GM23338 (cell line): ENCODE measurements at regions not wholly inside any gene's neighbourhood (a gene's known extent, or its start where the extent isn't known, plus 50 kb on each side); places are given as distances from the start of the nearest gene placed in this dataset.

Source experiments
- ATAC-seq: fragments of 200-7000 bp; cut with Tn5 transposase; 3 replicates; pipeline ENCODE4 v1.9.1; 2020
- DNase-seq: peaks from one replicate; pipeline ENCODE4 v3.0.0-alpha.2; 2015; ENCODE audit warnings: low spot score
- H2AFZ ChIP-seq: fragments of 200-600 bp; sonication (generic); 2 replicates; pipeline ENCODE4 v1.8.0; 2016; ENCODE audit warnings: antibody characterized with exemption, mild to moderate bottlenecking, moderate library complexity
- H3F3A ChIP-seq: fragments of 200-600 bp; sonication (generic); replicated peaks from 2 replicates; pipeline ENCODE4 v1.8.0; 2017; ENCODE audit warnings: antibody characterized with exemption, mixed run types, low read depth
- H3K27ac ChIP-seq: fragments of 200-600 bp; sonication (generic); 2 replicates; pipeline ENCODE4 v1.6.1; 2016; ENCODE audit warnings: low read depth
- H3K27me3 ChIP-seq: fragments of 200-600 bp; sonication (generic); 2 replicates; pipeline ENCODE4 v1.8.0; 2016; ENCODE audit warnings: mild to moderate bottlenecking, mixed run types, moderate library complexity; ENCODE audit not compliant: insufficient read depth
- H3K36me3 ChIP-seq: fragments of 200-600 bp; sonication (generic); 2 replicates; pipeline ENCODE4 v1.8.0; 2016; ENCODE audit warnings: mild to moderate bottlenecking; ENCODE audit not compliant: insufficient read depth
- H3K4me1 ChIP-seq: fragments of 200-600 bp; sonication (generic); 2 replicates; pipeline ENCODE4 v1.8.0; 2016; ENCODE audit warnings: mild to moderate bottlenecking, moderate library complexity; ENCODE audit not compliant: insufficient read depth
- H3K4me2 ChIP-seq: fragments of 200-600 bp; sonication (generic); 2 replicates; pipeline ENCODE4 v1.7.1; 2017; ENCODE audit warnings: mixed run types
- H3K4me3 ChIP-seq: fragments of 200-600 bp; sonication (generic); 2 replicates; pipeline ENCODE4 v1.6.1; 2016; ENCODE audit warnings: mixed run types
- H3K79me2 ChIP-seq: fragments of 200-600 bp; sonication (generic); replicated peaks from 2 replicates; pipeline ENCODE4 v1.8.0; 2017; ENCODE audit warnings: mild to moderate bottlenecking; ENCODE audit not compliant: insufficient read depth
- H3K9me2 ChIP-seq: fragments of 200-600 bp; sonication (generic); 2 replicates; pipeline ENCODE4 v1.8.0; 2017; ENCODE audit not compliant: insufficient read depth
- H4K20me1 ChIP-seq: fragments of 200-600 bp; sonication (generic); replicated peaks from 2 replicates; pipeline ENCODE4 v1.8.0; 2017; ENCODE audit warnings: mild to moderate bottlenecking; ENCODE audit not compliant: insufficient read depth
- H3K27ac Mint-ChIP-seq: 2 replicates; pipeline ENCODE4 v1.8.0; 2020; ENCODE audit warnings: inconsistent platforms, mild to moderate bottlenecking, moderate library complexity, mixed read lengths
- H3K27me3 Mint-ChIP-seq: 3 replicates; pipeline ENCODE4 v1.8.0; 2022; ENCODE audit warnings: low read depth, mild to moderate bottlenecking, moderate library complexity, mixed read lengths, inconsistent platforms; ENCODE audit not compliant: insufficient read depth, poor library complexity
- H3K36me3 Mint-ChIP-seq: 3 replicates; pipeline ENCODE4 v1.8.0; 2021; ENCODE audit warnings: low read depth, mild to moderate bottlenecking, inconsistent platforms, moderate library complexity, mixed read lengths
- H3K4me1 Mint-ChIP-seq: 3 replicates; pipeline ENCODE4 v1.8.0; 2020; ENCODE audit warnings: mild to moderate bottlenecking, inconsistent platforms, mixed read lengths
- H3K4me3 Mint-ChIP-seq: 3 replicates; pipeline ENCODE4 v1.8.0; 2021; ENCODE audit warnings: moderate library complexity, mild to moderate bottlenecking, inconsistent platforms, mixed read lengths
- H3K9me3 Mint-ChIP-seq: 3 replicates; pipeline ENCODE4 v1.8.0; 2020; ENCODE audit warnings: moderate library complexity, mild to moderate bottlenecking, inconsistent platforms, mixed read lengths
- CREB1 ChIP-seq: fragments of 250-450 bp; sonication (Bioruptor Pico); IDR thresholded peaks from 2 replicates; pipeline ENCODE4 v1.5.0; 2020; ENCODE audit warnings: low read depth, mild to moderate bottlenecking, moderate library complexity
- CTCF ChIP-seq, 2 experiments: fragments of 200-600 bp in 1 of 2; sonication (generic) in 1 of 2; conservative IDR thresholded peaks; 2 replicates each; pipeline versions ENCODE4 v1.5.1 to v1.6.1; 2016 to 2017; ENCODE audit warnings: antibody characterized with exemption in 2 of 2, low read depth in 2 of 2, mild to moderate bottlenecking in 2 of 2, moderate library complexity in 1 of 2
- EZH2 ChIP-seq: fragments of 200-600 bp; sonication (generic); IDR thresholded peaks from one replicate; pipeline ENCODE4 v1.8.0; 2017; ENCODE audit warnings: antibody characterized with exemption, mild to moderate bottlenecking, low read depth; ENCODE audit not compliant: unreplicated experiment
- EZH2phosphoT487 ChIP-seq: fragments of 200-600 bp; sonication (generic); IDR thresholded peaks from one replicate; pipeline ENCODE4 v1.8.1; 2018; ENCODE audit warnings: antibody characterized with exemption; ENCODE audit not compliant: unreplicated experiment
- JUNB ChIP-seq: IDR thresholded peaks from one replicate; pipeline ENCODE4 v1.6.1; 2016; ENCODE audit warnings: antibody characterized with exemption; ENCODE audit not compliant: unreplicated experiment
- NANOG ChIP-seq: IDR thresholded peaks from 2 replicates; pipeline ENCODE4 v1.6.1; 2016; ENCODE audit warnings: antibody characterized with exemption, borderline replicate concordance
- POLR2AphosphoS5 ChIP-seq: IDR thresholded peaks from 2 replicates; pipeline ENCODE4 v1.6.1; 2016; ENCODE audit warnings: antibody characterized with exemption, low read depth
- REST ChIP-seq: IDR thresholded peaks from one replicate; pipeline ENCODE4 v1.6.1; 2018; ENCODE audit warnings: antibody characterized with exemption; ENCODE audit not compliant: unreplicated experiment
- STAT1 ChIP-seq: IDR thresholded peaks from one replicate; pipeline ENCODE4 v1.6.1; 2016; ENCODE audit warnings: antibody characterized with exemption; ENCODE audit not compliant: unreplicated experiment
- ZNF114 ChIP-seq: fragments of 250-450 bp; sonication (Bioruptor Pico); IDR thresholded peaks from 2 replicates; pipeline ENCODE4 v1.5.0; 2020; ENCODE audit warnings: mild to moderate bottlenecking, moderate library complexity
- ZNF331 ChIP-seq: fragments of 250-450 bp; sonication (Bioruptor Pico); IDR thresholded peaks from 2 replicates; pipeline ENCODE4 v1.5.0; 2020; ENCODE audit warnings: low read depth, mild to moderate bottlenecking, moderate library complexity
- TF ChIP-seq, protein P1 (sequence below): IDR thresholded peaks from 2 replicates; pipeline ENCODE4 v1.6.1; 2016; ENCODE audit warnings: antibody characterized with exemption
- TF ChIP-seq, protein P2 (sequence below): fragments of 250-450 bp; sonication (Bioruptor Pico); IDR thresholded peaks from 2 replicates; pipeline ENCODE4 v1.5.0; 2020; ENCODE audit warnings: mild to moderate bottlenecking, moderate library complexity

GRCh38 chr6:76788155-76788554 lies 675.1 kb downstream of the HTR1B start:
- no peaks in the 10 kb centered on the region for H3K79me2 ChIP-seq
- Mint-ChIP-seq H3K27me3 (no peaks in the 10 kb centered on the region), H3K9me3 (peaks cover 8% of the 10 kb centered on the region; the same call in 1 of the 3 replicates), H3K4me3 (no peak overlapping the region), H3K4me1 (no peaks in the 10 kb centered on the region), H3K36me3 (peaks cover 12% of the 10 kb centered on the region; the same call in 2 of the 3 replicates), H3K27ac (no peak overlapping the region)
- H3K4me2 ChIP-seq, result no peak overlapping the region
- no peaks in the 10 kb centered on the region for H3K36me3 ChIP-seq
- H3F3A ChIP-seq, result no peaks in the 10 kb centered on the region
- 0 out of 2 replicates have a peak, but pooled peaks cover 11% of the 10 kb centered on the region for H3K9me2 ChIP-seq
- H3K27ac ChIP-seq, result no peak overlapping the region
- ATAC-seq (no peak), DNase-seq (no peak)
- TF ChIP-seq ZNF331 (CRISPR knock-in tag), result no peak
- no peak for TF ChIP-seq ZNF114 (CRISPR knock-in tag)
- no peak for TF ChIP-seq NANOG
- TF ChIP-seq CTCF (conservative IDR thresholded peaks at IDR 0.05; ENCODE audit: low read depth in 2 of 2), result no peak
- TF ChIP-seq CREB1 (CRISPR knock-in tag), result no peak
- no peak for TF ChIP-seq REST
- no peak for TF ChIP-seq EZH2
- TF ChIP-seq STAT1, result no peak
- TF ChIP-seq POLR2AphosphoS5, result no peak
- TF ChIP-seq, protein P1, sequence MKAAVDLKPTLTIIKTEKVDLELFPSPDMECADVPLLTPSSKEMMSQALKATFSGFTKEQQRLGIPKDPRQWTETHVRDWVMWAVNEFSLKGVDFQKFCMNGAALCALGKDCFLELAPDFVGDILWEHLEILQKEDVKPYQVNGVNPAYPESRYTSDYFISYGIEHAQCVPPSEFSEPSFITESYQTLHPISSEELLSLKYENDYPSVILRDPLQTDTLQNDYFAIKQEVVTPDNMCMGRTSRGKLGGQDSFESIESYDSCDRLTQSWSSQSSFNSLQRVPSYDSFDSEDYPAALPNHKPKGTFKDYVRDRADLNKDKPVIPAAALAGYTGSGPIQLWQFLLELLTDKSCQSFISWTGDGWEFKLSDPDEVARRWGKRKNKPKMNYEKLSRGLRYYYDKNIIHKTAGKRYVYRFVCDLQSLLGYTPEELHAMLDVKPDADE, result no peak
- TF ChIP-seq EZH2phosphoT487, result no peak
- no peak for TF ChIP-seq JUNB
- TF ChIP-seq, protein P2, sequence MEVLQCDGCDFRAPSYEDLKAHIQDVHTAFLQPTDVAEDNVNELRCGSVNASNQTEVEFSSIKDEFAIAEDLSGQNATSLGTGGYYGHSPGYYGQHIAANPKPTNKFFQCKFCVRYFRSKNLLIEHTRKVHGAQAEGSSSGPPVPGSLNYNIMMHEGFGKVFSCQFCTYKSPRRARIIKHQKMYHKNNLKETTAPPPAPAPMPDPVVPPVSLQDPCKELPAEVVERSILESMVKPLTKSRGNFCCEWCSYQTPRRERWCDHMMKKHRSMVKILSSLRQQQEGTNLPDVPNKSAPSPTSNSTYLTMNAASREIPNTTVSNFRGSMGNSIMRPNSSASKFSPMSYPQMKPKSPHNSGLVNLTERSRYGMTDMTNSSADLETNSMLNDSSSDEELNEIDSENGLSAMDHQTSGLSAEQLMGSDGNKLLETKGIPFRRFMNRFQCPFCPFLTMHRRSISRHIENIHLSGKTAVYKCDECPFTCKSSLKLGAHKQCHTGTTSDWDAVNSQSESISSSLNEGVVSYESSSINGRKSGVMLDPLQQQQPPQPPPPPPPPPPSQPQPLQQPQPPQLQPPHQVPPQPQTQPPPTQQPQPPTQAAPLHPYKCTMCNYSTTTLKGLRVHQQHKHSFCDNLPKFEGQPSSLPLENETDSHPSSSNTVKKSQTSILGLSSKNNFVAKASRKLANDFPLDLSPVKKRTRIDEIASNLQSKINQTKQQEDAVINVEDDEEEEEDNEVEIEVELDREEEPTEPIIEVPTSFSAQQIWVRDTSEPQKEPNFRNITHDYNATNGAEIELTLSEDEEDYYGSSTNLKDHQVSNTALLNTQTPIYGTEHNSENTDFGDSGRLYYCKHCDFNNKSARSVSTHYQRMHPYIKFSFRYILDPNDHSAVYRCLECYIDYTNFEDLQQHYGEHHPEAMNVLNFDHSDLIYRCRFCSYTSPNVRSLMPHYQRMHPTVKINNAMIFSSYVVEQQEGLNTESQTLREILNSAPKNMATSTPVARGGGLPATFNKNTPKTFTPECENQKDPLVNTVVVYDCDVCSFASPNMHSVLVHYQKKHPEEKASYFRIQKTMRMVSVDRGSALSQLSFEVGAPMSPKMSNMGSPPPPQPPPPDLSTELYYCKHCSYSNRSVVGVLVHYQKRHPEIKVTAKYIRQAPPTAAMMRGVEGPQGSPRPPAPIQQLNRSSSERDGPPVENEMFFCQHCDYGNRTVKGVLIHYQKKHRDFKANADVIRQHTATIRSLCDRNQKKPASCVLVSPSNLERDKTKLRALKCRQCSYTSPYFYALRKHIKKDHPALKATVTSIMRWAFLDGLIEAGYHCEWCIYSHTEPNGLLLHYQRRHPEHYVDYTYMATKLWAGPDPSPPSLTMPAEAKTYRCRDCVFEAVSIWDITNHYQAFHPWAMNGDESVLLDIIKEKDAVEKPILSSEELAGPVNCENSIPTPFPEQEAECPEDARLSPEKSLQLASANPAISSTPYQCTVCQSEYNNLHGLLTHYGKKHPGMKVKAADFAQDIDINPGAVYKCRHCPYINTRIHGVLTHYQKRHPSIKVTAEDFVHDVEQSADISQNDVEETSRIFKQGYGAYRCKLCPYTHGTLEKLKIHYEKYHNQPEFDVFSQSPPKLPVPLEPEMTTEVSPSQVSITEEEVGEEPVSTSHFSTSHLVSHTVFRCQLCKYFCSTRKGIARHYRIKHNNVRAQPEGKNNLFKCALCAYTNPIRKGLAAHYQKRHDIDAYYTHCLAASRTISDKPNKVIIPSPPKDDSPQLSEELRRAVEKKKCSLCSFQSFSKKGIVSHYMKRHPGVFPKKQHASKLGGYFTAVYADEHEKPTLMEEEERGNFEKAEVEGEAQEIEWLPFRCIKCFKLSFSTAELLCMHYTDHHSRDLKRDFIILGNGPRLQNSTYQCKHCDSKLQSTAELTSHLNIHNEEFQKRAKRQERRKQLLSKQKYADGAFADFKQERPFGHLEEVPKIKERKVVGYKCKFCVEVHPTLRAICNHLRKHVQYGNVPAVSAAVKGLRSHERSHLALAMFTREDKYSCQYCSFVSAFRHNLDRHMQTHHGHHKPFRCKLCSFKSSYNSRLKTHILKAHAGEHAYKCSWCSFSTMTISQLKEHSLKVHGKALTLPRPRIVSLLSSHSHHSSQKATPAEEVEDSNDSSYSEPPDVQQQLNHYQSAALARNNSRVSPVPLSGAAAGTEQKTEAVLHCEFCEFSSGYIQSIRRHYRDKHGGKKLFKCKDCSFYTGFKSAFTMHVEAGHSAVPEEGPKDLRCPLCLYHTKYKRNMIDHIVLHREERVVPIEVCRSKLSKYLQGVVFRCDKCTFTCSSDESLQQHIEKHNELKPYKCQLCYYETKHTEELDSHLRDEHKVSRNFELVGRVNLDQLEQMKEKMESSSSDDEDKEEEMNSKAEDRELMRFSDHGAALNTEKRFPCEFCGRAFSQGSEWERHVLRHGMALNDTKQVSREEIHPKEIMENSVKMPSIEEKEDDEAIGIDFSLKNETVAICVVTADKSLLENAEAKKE (CRISPR knock-in tag), result no peak
- no peaks in the 10 kb centered on the region for H4K20me1 ChIP-seq
- H3K4me3 ChIP-seq, result no peak overlapping the region
- no peaks in the 10 kb centered on the region for H3K27me3 ChIP-seq
- no peak overlapping the region for H2AFZ ChIP-seq
- no peaks in the 10 kb centered on the region for H3K4me1 ChIP-seq
